ENCODE measurements at regions not wholly inside any gene's neighbourhood (a gene's known extent, or its start where the extent isn't known, plus 50 kb on each side); places are given as distances from the start of the nearest gene placed in this dataset.

- TF ChIP-seq CTCF (IDR thresholded peaks at IDR 0.05), result no peak
- Histone ChIP-seq H3K79me2 (ENCODE audit: insufficient read depth, low read length) (no peaks in the 10 kb centered on the region), H3K9ac (ENCODE audit: insufficient read depth, low read length, poor library complexity, severe bottlenecking) (no peak overlapping the region), H3K4me2 (replicated peaks; ENCODE audit: extremely low read depth, low read length, poor library complexity, severe bottlenecking) (no peak overlapping the region), H3K4me3 (replicated peaks in 1 of 3; ENCODE audit: low read depth in 2 of 3, low read length in 3 of 3) (no peak overlapping the region), H2AFZ (ENCODE audit: insufficient read depth, low read depth, low read length, poor library complexity, severe bottlenecking) (no peak overlapping the region), H3K4me1 (ENCODE audit: control insufficient read depth in 1 of 2, insufficient read depth in 2 of 2, low read length in 2 of 2) (no peaks in the 10 kb centered on the region), H3K27ac (ENCODE audit: low read depth in 1 of 2, low read length in 2 of 2) (no peak overlapping the region), H3K27me3 (ENCODE audit: control insufficient read depth in 2 of 2, insufficient read depth in 2 of 2, low read length in 2 of 2) (no peaks in the 10 kb centered on the region), H4K20me1 (ENCODE audit: insufficient read depth, low read length) (no peaks in the 10 kb centered on the region), H3K36me3 (replicated peaks in 1 of 2; ENCODE audit: control insufficient read depth in 1 of 2, insufficient read depth in 2 of 2, low read length in 2 of 2) (no peaks in the 10 kb centered on the region), H3K9me3 (replicated peaks in 1 of 2; ENCODE audit: control insufficient read depth in 1 of 2, insufficient read depth in 1 of 2, low read length in 2 of 2) (peaks cover 0 to 13% of the 10 kb centered on the region in 2 donors)
- no CpG with 5 or more reads among the region's 3 CpGs for WGBS (ENCODE audit: insufficient coverage)
- Mint-ChIP-seq H3K27me3 (ENCODE audit: low read depth in 3 of 3) (peaks cover 0 to 2% (median 0%) of the 10 kb centered on the region in 3 donors), H3K9me3 (peaks cover 0 to 7% (median 3%) of the 10 kb centered on the region in 7 donors), H3K4me1 (no peaks in the 10 kb centered on the region), H3K27ac (no peak overlapping the region), H3K36me3 (no peaks in the 10 kb centered on the region), H3K4me3 (no peak overlapping the region)
- intact Hi-C loops (cut with micrococcal nuclease), result no loop called here
- DNase-seq, result no peak
These were observed 786.1 kb downstream of the PDHA2 start for GRCh38 chr4:96626023-96626422.

- no peaks in the 10 kb centered on the region for H4K20me1 ChIP-seq (ENCODE audit: insufficient read depth, low read length)
- H3K4me3 ChIP-seq (replicated peaks in 1 of 3; ENCODE audit: low read depth in 2 of 3, low read length in 3 of 3), result no peak overlapping the region
- H3K4me2 ChIP-seq (replicated peaks; ENCODE audit: extremely low read depth, low read length, poor library complexity, severe bottlenecking), result no peak overlapping the region
- no peaks in the 10 kb centered on the region for H3K36me3 ChIP-seq (replicated peaks in 1 of 2; ENCODE audit: control insufficient read depth in 1 of 2, insufficient read depth in 2 of 2, low read length in 2 of 2)
- H3K9ac ChIP-seq (ENCODE audit: insufficient read depth, low read length, poor library complexity, severe bottlenecking), result no peak overlapping the region
- intact Hi-C loops (cut with micrococcal nuclease), result no loop called here
- peaks cover 0 to 2% (median 0%) of the 10 kb centered on the region in 3 donors for H3K27me3 Mint-ChIP-seq (ENCODE audit: low read depth in 3 of 3)
- WGBS (ENCODE audit: insufficient coverage), result no CpG with 5 or more reads among the region's 2 CpGs
- no peak overlapping the region for H3K27ac ChIP-seq (ENCODE audit: low read depth in 1 of 2, low read length in 2 of 2)
- H3K4me1 Mint-ChIP-seq, result no peaks in the 10 kb centered on the region
- H3K4me3 Mint-ChIP-seq, result no peak overlapping the region
- H3K36me3 Mint-ChIP-seq, result no peaks in the 10 kb centered on the region
- no peaks in the 10 kb centered on the region for H3K4me1 ChIP-seq (ENCODE audit: control insufficient read depth in 1 of 2, insufficient read depth in 2 of 2, low read length in 2 of 2)
- DNase-seq, result no peak
- no peaks in the 10 kb centered on the region for H3K27me3 ChIP-seq (ENCODE audit: control insufficient read depth in 2 of 2, insufficient read depth in 2 of 2, low read length in 2 of 2)
- H3K9me3 ChIP-seq (replicated peaks in 1 of 2; ENCODE audit: control insufficient read depth in 1 of 2, insufficient read depth in 1 of 2, low read length in 2 of 2), result peaks cover 5 to 20% of the 10 kb centered on the region in 2 donors
- no peak for TF ChIP-seq CTCF (IDR thresholded peaks at IDR 0.05)
- no peak overlapping the region for H3K27ac Mint-ChIP-seq
- peaks cover 0 to 12% (median 8%) of the 10 kb centered on the region in 7 donors for H3K9me3 Mint-ChIP-seq
- H3K79me2 ChIP-seq (ENCODE audit: insufficient read depth, low read length), result no peaks in the 10 kb centered on the region
- H2AFZ ChIP-seq (ENCODE audit: insufficient read depth, low read depth, low read length, poor library complexity, severe bottlenecking), result no peak overlapping the region
These were observed 790.9 kb downstream of the PDHA2 start for GRCh38 chr4:96630839-96631238.
